ENCODE measurements at regions not wholly inside any gene's neighbourhood (a gene's known extent, or its start where the extent isn't known, plus 50 kb on each side); places are given as distances from the start of the nearest gene placed in this dataset.

GRCh38 chr14:101475456-101476257 is 85.6 kb upstream of the DIO3 start:
- DNase-seq, result no peak

GRCh38 chr14:101476258-101476915 is 84.9 kb upstream of the DIO3 start:
- no peak for DNase-seq

GRCh38 chr14:101476916-101477553 is 84.3 kb upstream of the DIO3 start:
- no peak for DNase-seq

GRCh38 chr14:101477648-101478047 is 83.6 kb upstream of the DIO3 start:
- DNase-seq, result no peak

- no peak for DNase-seq
These were observed 83.2 kb upstream of the DIO3 start for GRCh38 chr14:101478096-101478495.

- no peak for DNase-seq
These were observed 82.4 kb upstream of the DIO3 start for GRCh38 chr14:101478796-101479410.

- no peak for DNase-seq
These were observed 81.1 kb upstream of the DIO3 start for GRCh38 chr14:101480022-101480746.

GRCh38 chr14:101480747-101481530 is 80.4 kb upstream of the DIO3 start:
- DNase-seq, result no peak

- DNase-seq, result no peak
These were observed 79.7 kb upstream of the DIO3 start for GRCh38 chr14:101481557-101481956.

GRCh38 chr14:101482066-101482465 is 79.2 kb upstream of the DIO3 start:
- DNase-seq, result no peak

- no peak for DNase-seq
These were observed 77.5 kb upstream of the DIO3 start for GRCh38 chr14:101483829-101484228.

- DNase-seq, result no peak
These were observed 72.1 kb upstream of the DIO3 start for GRCh38 chr14:101489092-101489760.

- no peak for DNase-seq
These were observed 70.5 kb upstream of the DIO3 start for GRCh38 chr14:101490771-101491170.

GRCh38 chr14:101491841-101492240 is 69.5 kb upstream of the DIO3 start:
- DNase-seq, result no peak

GRCh38 chr14:101492716-101493115 is 68.6 kb upstream of the DIO3 start:
- DNase-seq, result no peak

GRCh38 chr14:101494826-101495225 is 66.5 kb upstream of the DIO3 start:
- DNase-seq, result no peak

- no peak for DNase-seq
These were observed 66.0 kb upstream of the DIO3 start for GRCh38 chr14:101495284-101495683.

- no peak for DNase-seq
These were observed 65.2 kb upstream of the DIO3 start for GRCh38 chr14:101495827-101496775.

- DNase-seq, result no peak
These were observed 64.3 kb upstream of the DIO3 start for GRCh38 chr14:101496776-101497683.

All from effector CD8-positive, alpha-beta T cell (primary cell).